ENCODE measurements at regions not wholly inside any gene's neighbourhood (a gene's known extent, or its start where the extent isn't known, plus 50 kb on each side); places are given as distances from the start of the nearest gene placed in this dataset.

- TF ChIP-seq ZNF318 (IDR thresholded peaks at IDR 0.05; ENCODE audit: borderline replicate concordance in 1 of 2, low read depth in 1 of 2) = no peak
- TF ChIP-seq ZNF311 (CRISPR knock-in tag; IDR thresholded peaks at IDR 0.05) = no peak
- TF ChIP-seq TAF9B (IDR thresholded peaks at IDR 0.05; ENCODE audit: partially characterized antibody) = peak; percentile 30
- TF ChIP-seq PML (IDR thresholded peaks at IDR 0.05; ENCODE audit: low read length) = 0 out of 2 replicates have a peak, but pooled peaks have one; percentile 37
- TF ChIP-seq TAF15 (IDR thresholded peaks at IDR 0.05; ENCODE audit: low read depth, low read length) = no peak
- TF ChIP-seq ARID1B (IDR thresholded peaks at IDR 0.05) = peak; percentile 80
- TF ChIP-seq ZNF140 (CRISPR knock-in tag; IDR thresholded peaks at IDR 0.05) = no peak
- TF ChIP-seq EP300 (IDR thresholded peaks at IDR 0.05; ENCODE audit: low read length) = peak; percentile 55
- TF ChIP-seq ZNF77 (CRISPR knock-in tag; IDR thresholded peaks at IDR 0.05) = no peak
- TF ChIP-seq TGIF2 (CRISPR knock-in tag; IDR thresholded peaks at IDR 0.05) = no peak
- no peak for TF ChIP-seq ZBTB12 (CRISPR knock-in tag; IDR thresholded peaks at IDR 0.05)
- no peak for TF ChIP-seq DMBX1 (CRISPR knock-in tag; IDR thresholded peaks at IDR 0.05; ENCODE audit: borderline replicate concordance)
- no peak for TF ChIP-seq SMC3 (conservative IDR thresholded peaks at IDR 0.05; ENCODE audit: insufficient read depth, low read depth, low read length)
- no peak for TF ChIP-seq TEAD1 (CRISPR knock-in tag; IDR thresholded peaks at IDR 0.05)
- no peak for TF ChIP-seq MCM3 (IDR thresholded peaks at IDR 0.05)
- TF ChIP-seq FOXA3 (CRISPR knock-in tag; conservative IDR thresholded peaks at IDR 0.05 in 1 of 2, IDR thresholded peaks at IDR 0.05 in 1 of 2) = no peak
- TF ChIP-seq ZBTB9 (CRISPR knock-in tag; IDR thresholded peaks at IDR 0.05) = peak; percentile 43; the same call in 1 of the 2 replicates
- TF ChIP-seq SMAD2 (IDR thresholded peaks at IDR 0.05; ENCODE audit: low read depth, low read length) = no peak
- TF ChIP-seq BRF1 (IDR thresholded peaks at IDR 0.05; ENCODE audit: borderline replicate concordance, extremely low read depth, insufficient read length) = no peak
- no peak for TF ChIP-seq POLR2A (conservative IDR thresholded peaks at IDR 0.05)
Observed at GRCh38 chr11:47916361-47916841, 64.0 kb upstream of the PTPRJ start (continued).

All from K562 (cell line).